Suprapubic skin (tissue), 4 donors: ENCODE measurements at regions not wholly inside any gene's neighbourhood (a gene's known extent, or its start where the extent isn't known, plus 50 kb on each side); places are given as distances from the start of the nearest gene placed in this dataset.

Source experiments
- DNase-seq, 2 donors: peaks; one replicate each; pipeline ENCODE4 v3.0.0-alpha.2; 2019; ENCODE audit warnings: low spot score in 2 of 2
- H3K27ac ChIP-seq: fragments of 200-600 bp; sonication (generic); one replicate; pipeline ENCODE4 v1.5.1; 2019
- H3K27me3 ChIP-seq: fragments of 200-600 bp; sonication (generic); one replicate; pipeline ENCODE4 v1.5.1; 2019
- H3K36me3 ChIP-seq: fragments of 200-600 bp; sonication (generic); one replicate; pipeline ENCODE4 v1.5.1; 2019
- H3K4me1 ChIP-seq: fragments of 200-600 bp; sonication (generic); one replicate; pipeline ENCODE4 v1.5.1; 2019
- H3K4me3 ChIP-seq: fragments of 200-600 bp; sonication (generic); one replicate; pipeline ENCODE4 v1.5.1; 2019; ENCODE audit warnings: mild to moderate bottlenecking
- H3K9me3 ChIP-seq: fragments of 200-600 bp; sonication (generic); one replicate; pipeline ENCODE4 v1.5.1; 2019
- CTCF ChIP-seq, 2 donors: fragments of 200-600 bp in 1 of 2; fragments of 450-650 bp in 1 of 2; sonication (generic) in 1 of 2; IDR thresholded peaks; one replicate each; pipeline ENCODE4 v1.5.1; 2016 to 2019; ENCODE audit warnings: antibody characterized with exemption in 2 of 2, mild to moderate bottlenecking in 1 of 2, moderate library complexity in 1 of 2
- EP300 ChIP-seq: sonication (generic); formaldehyde crosslinking; IDR thresholded peaks from one replicate; pipeline ENCODE4 v1.6.1; 2017; ENCODE audit warnings: antibody characterized with exemption
- POLR2A ChIP-seq, 2 donors: fragments of 450-650 bp; IDR thresholded peaks; one replicate each; pipeline ENCODE4 v1.6.1; 2017; ENCODE audit warnings: antibody characterized with exemption in 2 of 2, mild to moderate bottlenecking in 2 of 2, moderate library complexity in 2 of 2
- POLR2AphosphoS5 ChIP-seq, 3 donors: sonication (generic); formaldehyde crosslinking; IDR thresholded peaks; one replicate each; pipeline ENCODE4 v1.6.1; 2017; ENCODE audit warnings: antibody characterized with exemption in 3 of 3
- WGBS: methylation state at CpG from one replicate; pipeline ENCODE4 v1.1.5; 2018; 5-methylcytosine and 5-hydroxymethylcytosine counted together

GRCh38 chr12:92226071-92226661 lies 80.5 kb upstream of the BTG1 start:
- H3K36me3 ChIP-seq: no peaks in the 10 kb centered on the region
- no peaks in the 10 kb centered on the region for H3K27me3 ChIP-seq
- H3K4me3 ChIP-seq: no peak overlapping the region
- H3K4me1 ChIP-seq: peaks cover 8% of the 10 kb centered on the region
- TF ChIP-seq CTCF (IDR thresholded peaks at IDR 0.05) (no peak), POLR2AphosphoS5 (IDR thresholded peaks at IDR 0.05) (no peak), EP300 (no peak), POLR2A (IDR thresholded peaks at IDR 0.05) (no peak)
- H3K9me3 ChIP-seq: no peaks in the 10 kb centered on the region
- no peak overlapping the region for H3K27ac ChIP-seq
- DNase-seq: no peak
- 66% methylated on average over 4 of the region's 4 CpGs for WGBS

GRCh38 chr12:92224685-92225331 lies 79.2 kb upstream of the BTG1 start:
- TF ChIP-seq CTCF (IDR thresholded peaks at IDR 0.05): no peak
- no peak for TF ChIP-seq EP300
- no peak for TF ChIP-seq POLR2AphosphoS5 (IDR thresholded peaks at IDR 0.05)
- no peak for TF ChIP-seq POLR2A (IDR thresholded peaks at IDR 0.05)
- no peak overlapping the region for H3K27ac ChIP-seq

GRCh38 chr12:92223481-92223880 lies 77.8 kb upstream of the BTG1 start:
- H3K27me3 ChIP-seq: no peaks in the 10 kb centered on the region
- DNase-seq: no peak
- no peak for TF ChIP-seq EP300
- H3K4me1 ChIP-seq: peaks cover 8% of the 10 kb centered on the region
- no peaks in the 10 kb centered on the region for H3K9me3 ChIP-seq
- no peaks in the 10 kb centered on the region for H3K36me3 ChIP-seq
- H3K27ac ChIP-seq: no peak overlapping the region
- 86% methylated on average over 1 of the region's 1 CpG for WGBS
- no peak overlapping the region for H3K4me3 ChIP-seq

More at GRCh38 chr12:92224685-92225331, 79.2 kb upstream of the BTG1 start:
- Histone ChIP-seq H3K36me3 (no peaks in the 10 kb centered on the region), H3K9me3 (no peaks in the 10 kb centered on the region), H3K4me1 (peaks cover 8% of the 10 kb centered on the region), H3K4me3 (no peak overlapping the region), H3K27me3 (no peaks in the 10 kb centered on the region)
- 42% methylated on average over 6 of the region's 6 CpGs for WGBS
- no peak for DNase-seq

- no peaks in the 10 kb centered on the region for H3K27me3 ChIP-seq
- H3K4me1 ChIP-seq: peaks cover 8% of the 10 kb centered on the region
- no peak overlapping the region for H3K4me3 ChIP-seq
- no peak for TF ChIP-seq EP300
- TF ChIP-seq CTCF (IDR thresholded peaks at IDR 0.05): no peak
- no peak for TF ChIP-seq POLR2A (IDR thresholded peaks at IDR 0.05)
- no peak for TF ChIP-seq POLR2AphosphoS5 (IDR thresholded peaks at IDR 0.05)
- no peak overlapping the region for H3K27ac ChIP-seq
- WGBS: 69% methylated on average over 5 of the region's 5 CpGs
- H3K36me3 ChIP-seq: no peaks in the 10 kb centered on the region
- no peaks in the 10 kb centered on the region for H3K9me3 ChIP-seq
- DNase-seq: no peak
Measured at GRCh38 chr12:92221656-92222315, 76.1 kb upstream of the BTG1 start.

- Histone ChIP-seq H3K27ac (no peak overlapping the region), H3K4me1 (no peaks in the 10 kb centered on the region), H3K36me3 (no peaks in the 10 kb centered on the region), H3K27me3 (no peaks in the 10 kb centered on the region), H3K4me3 (no peak overlapping the region), H3K9me3 (no peaks in the 10 kb centered on the region)
- no peak for TF ChIP-seq POLR2AphosphoS5 (IDR thresholded peaks at IDR 0.05)
- no peak for TF ChIP-seq POLR2A (IDR thresholded peaks at IDR 0.05)
- no peak for TF ChIP-seq EP300
- no peak for TF ChIP-seq CTCF (IDR thresholded peaks at IDR 0.05)
- no peak for DNase-seq
- 88% methylated on average over 3 of the region's 3 CpGs for WGBS
Measured at GRCh38 chr12:92218394-92219077, 72.9 kb upstream of the BTG1 start.
